ENCODE measurements at regions not wholly inside any gene's neighbourhood (a gene's known extent, or its start where the extent isn't known, plus 50 kb on each side); places are given as distances from the start of the nearest gene placed in this dataset.
A peak's percentile ranks its signal among the peaks of the same experiment; 100 is the strongest.

GRCh38 chr14:98498019-98498885, 773.7 kb downstream of the BCL11B start:
- no peak for DNase-seq (ENCODE audit: low spot score)

- no peak for DNase-seq (ENCODE audit: low spot score)
Observed at GRCh38 chr14:98501335-98501734, 770.7 kb downstream of the BCL11B start.

DNA sequence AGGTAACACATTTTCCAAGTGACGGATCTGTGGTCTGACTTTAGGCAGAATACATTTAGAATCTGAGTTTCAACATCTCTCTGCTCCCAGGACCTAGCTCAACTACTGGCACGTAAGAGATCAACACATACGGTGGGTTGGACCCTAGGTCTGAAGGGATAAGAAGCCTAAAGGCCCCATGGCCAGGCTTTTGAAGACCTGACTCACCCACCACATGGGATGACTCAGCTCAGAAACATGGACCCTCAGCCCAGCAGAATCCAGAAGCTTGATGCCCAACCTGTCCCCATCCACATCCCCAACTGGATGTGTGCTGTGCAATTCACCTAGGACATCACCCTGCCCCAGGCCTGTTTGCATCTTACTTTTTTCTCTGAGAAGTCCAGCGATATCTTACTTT, 770.2 kb downstream of the BCL11B start:
- DNase-seq (ENCODE audit: low spot score): no peak

- DNase-seq (ENCODE audit: low spot score): no peak
Observed at GRCh38 chr14:98503086-98503815, 768.7 kb downstream of the BCL11B start.

DNA sequence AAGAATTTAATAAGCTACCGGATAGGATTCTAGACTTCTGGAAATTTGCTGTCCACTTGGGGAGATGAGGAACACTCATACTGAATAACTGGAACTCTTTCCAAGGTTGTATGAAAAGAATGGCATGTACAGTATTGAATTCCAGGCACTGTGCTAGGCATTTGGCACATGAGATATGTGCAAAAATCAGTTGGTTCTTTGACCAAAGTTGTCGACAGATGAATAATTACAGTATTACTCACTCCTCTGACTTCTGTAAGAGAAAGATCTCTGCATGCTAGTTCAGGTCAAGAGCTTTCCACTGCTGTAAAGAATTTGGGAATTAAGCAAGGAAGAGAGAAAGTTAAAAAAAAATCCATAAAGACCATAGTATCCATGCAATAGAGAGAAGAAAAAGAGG, 764.7 kb downstream of the BCL11B start:
- no peak for DNase-seq (ENCODE audit: low spot score)

DNA sequence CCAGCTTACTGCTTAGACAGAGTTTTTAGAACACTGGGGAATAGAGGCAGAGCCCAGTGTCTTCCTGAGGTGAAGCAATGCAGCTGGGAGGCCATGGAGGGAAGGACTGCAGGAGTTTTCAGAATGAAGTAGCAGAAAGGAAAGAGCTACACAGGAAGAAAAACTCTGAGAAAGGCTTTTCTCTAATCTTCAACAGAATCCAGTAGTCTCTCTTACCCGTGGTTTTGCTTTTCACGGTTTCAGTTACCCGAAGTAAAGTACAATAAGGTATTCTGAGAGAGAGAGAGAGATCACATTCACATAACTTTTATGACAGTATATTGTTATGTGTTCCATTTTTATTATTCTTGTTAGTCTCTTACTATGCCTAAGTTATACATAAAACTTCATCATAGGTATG, 761.6 kb downstream of the BCL11B start:
- DNase-seq (ENCODE audit: low spot score): no peak

- DNase-seq (ENCODE audit: low spot score): peak; percentile 10
Observed at GRCh38 chr14:98512501-98513251, 759.3 kb downstream of the BCL11B start.

DNA sequence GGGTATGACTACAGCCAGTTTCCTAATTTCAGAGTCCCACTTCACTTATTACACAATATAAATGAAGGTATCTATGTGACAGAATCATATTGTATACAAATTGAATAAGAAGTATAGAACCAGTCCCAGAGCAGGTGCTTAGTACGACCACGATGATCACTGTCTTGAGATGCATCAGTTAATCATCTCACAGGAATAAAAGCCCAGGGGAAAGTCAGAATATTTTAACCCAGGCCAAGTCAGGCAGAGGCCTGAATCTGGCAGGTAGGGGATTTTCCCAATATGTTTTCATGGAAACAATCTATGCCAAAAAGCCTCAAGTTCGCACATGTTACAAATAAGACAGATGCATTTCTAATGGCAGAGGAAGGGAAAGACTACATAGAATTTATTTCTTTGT, 758.4 kb downstream of the BCL11B start:
- no peak for DNase-seq (ENCODE audit: low spot score)

DNA sequence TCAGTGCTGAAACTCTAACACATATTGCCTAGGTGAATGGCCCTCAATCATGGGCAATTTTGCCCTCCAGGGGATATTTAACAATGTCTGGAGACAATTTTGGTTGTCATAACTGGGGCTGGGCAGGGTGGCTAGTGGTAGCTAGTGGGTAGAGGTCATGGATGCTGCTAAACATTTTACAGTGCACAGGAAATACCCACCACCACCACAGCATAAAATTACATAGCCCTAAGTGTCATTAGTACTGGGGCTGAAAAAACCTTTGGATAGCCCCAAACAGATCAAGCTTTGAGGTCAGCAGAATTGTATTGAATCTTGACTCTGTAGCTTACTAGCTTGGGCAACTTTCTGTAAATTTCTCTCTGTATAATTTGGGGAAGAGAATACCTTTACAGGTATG, 758.0 kb downstream of the BCL11B start:
- no peak for DNase-seq (ENCODE audit: low spot score)

DNA sequence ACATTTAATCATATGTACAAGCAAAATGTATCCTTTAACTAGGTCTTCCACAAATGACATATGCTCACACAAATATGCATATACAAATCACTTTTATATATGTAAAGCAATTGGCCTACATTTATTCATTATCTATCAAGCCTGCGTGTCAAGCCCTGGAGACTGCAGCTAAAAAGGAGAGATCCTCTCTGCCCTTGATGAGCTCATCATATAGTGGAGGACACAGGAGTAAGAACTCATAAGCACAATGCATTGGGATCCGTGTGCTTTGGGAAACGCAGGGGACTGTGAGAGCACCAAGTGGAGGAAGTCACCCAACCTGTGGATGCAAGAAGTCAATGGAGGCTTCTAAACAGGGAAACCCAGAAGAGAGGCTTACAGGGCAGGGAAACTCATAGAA, 735.7 kb downstream of the BCL11B start:
- DNase-seq (ENCODE audit: low spot score): no peak

GRCh38 chr14:98542316-98542715, 729.7 kb downstream of the BCL11B start:
- DNase-seq (ENCODE audit: low spot score): no peak

DNA sequence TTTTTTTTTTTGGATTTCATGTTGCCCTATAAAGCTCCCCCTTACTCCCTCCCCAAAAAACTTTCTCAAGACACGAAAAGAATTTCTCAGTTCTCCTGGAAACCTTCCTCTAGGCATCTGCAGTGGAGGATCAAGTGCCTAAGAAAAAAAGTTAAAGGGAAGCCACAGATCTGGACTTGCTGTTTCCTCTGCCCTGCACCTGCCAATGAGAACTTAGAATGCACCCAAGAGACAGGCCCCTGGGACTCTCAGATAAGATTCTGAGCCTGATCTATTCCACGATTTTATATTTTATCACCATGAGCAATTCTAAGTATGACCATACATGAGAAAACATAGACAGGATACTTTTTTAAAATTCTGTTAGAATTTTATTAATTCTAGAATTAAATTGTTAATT, 728.9 kb downstream of the BCL11B start:
- no peak for DNase-seq (ENCODE audit: low spot score)

GRCh38 chr14:98544174-98544573, 727.8 kb downstream of the BCL11B start:
- DNase-seq (ENCODE audit: low spot score): no peak

GRCh38 chr14:98545181-98545580, 726.8 kb downstream of the BCL11B start:
- no peak for DNase-seq (ENCODE audit: low spot score)

GRCh38 chr14:98548071-98548686, 723.8 kb downstream of the BCL11B start:
- DNase-seq (ENCODE audit: low spot score): no peak

DNA sequence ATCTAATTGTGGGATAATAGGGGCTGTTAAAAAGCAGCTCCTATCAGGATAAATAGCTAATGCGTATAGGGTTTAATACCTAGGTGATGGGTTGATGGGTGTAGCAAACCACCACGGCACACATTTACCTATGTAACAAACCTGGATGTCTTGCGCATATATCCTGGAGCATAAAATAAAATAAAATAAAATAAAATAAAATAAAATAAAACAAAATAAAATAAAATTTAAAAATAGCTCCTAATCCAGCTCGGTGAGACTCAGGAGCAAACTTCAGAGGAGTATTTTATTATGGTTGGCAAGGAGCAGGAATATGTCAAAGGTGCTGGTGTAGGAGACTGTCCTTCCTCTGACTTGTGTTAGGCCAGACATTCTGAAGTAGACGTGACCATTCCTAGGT, 721.0 kb downstream of the BCL11B start:
- DNase-seq (ENCODE audit: low spot score): no peak

GRCh38 chr14:98555440-98555839, 716.6 kb downstream of the BCL11B start:
- DNase-seq (ENCODE audit: low spot score): no peak

DNA sequence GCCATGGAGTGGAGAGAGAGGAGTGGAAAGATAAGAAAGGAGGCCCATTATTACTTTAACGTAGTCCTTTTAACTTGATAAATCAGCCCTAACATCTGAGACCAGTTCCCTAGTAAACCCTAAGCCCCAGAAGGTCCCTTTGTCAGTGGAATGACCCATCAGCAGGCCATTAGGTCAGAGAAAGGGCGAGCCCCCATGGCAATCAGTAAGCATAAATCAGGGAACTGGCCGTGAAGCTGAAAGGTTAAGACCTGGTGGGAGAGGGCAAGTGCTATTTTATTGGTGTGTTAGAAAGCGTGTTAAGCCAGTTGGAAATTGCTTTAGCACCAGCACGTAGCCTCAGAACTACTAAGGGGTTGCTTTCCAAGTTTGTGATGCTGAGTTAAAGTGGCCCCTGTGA, 708.0 kb downstream of the BCL11B start:
- no peak for DNase-seq (ENCODE audit: low spot score)

DNA sequence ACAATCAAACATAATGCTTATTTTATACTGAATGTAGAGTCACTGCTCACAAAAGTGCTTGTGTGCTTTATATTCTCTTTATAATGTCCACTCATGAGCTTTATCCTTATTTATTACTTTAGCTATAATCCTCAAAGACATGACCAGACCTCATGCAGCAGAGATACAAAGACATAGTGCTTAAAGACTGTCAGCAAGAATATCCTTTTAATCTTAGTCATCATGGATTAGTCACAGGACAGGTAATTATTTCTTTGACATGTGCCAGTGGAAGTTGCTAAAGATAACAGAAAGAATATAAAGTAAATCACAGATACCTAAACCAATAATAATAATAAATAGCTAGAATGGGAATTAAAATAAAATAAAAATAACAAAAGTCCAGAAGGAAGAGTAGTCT, 707.5 kb downstream of the BCL11B start:
- DNase-seq (ENCODE audit: low spot score): no peak

- no peak for DNase-seq (ENCODE audit: low spot score)
Observed at GRCh38 chr14:98571104-98571503, 700.9 kb downstream of the BCL11B start.

DNA sequence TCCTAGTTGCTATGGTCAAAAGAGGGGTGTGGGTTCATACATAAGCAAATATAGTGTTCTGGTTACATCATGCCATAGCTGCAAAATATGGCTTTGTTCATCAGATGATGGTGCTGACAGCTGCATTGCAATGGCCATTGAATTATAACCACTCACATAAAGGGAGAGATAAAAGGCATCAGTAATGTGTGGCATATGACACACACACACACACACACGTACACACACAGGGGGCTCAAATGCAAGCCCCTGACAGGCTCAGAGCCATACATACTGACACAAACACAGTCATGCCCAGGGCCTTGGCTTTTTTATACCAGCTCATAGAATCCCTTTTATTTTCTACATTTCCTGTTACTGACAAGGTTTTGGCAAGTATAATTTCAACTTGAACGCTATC, 698.9 kb downstream of the BCL11B start:
- DNase-seq (ENCODE audit: low spot score): no peak

GRCh38 chr14:98576463-98576862, 695.5 kb downstream of the BCL11B start:
- DNase-seq (ENCODE audit: low spot score): no peak
